ENCODE measurements at regions not wholly inside any gene's neighbourhood (a gene's known extent, or its start where the extent isn't known, plus 50 kb on each side); places are given as distances from the start of the nearest gene placed in this dataset.

DNA sequence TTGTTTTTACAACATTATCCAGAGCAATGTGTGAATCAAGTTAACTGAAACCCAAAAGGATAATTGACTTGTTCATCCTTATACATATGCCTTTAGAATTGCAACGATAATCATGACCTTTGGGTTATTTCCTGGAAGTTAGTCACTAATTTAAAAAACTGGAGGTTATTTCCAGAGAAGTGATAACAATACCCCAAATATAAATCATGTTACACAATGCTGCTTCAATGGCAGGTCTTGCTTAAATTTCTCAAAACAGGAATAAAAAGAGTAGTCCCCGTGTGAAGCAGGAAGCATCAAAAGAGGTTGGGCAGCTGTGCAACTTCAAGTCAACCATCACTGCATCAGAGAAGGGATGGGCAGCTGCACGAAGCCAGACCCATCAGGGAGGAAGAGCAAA lies 134.4 kb downstream of the EFNB2 start:
- Mint-ChIP-seq H3K9me3 (no peaks in the 10 kb centered on the region), H3K4me1 (no peaks in the 10 kb centered on the region), H3K27me3 (peaks cover 0 to 8% of the 10 kb centered on the region in 2 donors), H3K4me3 (no peak overlapping the region), H3K36me3 (no peaks in the 10 kb centered on the region), H3K27ac (no peak overlapping the region)
- ATAC-seq (replicated peaks) (no peak), DNase-seq (no peak)

DNA sequence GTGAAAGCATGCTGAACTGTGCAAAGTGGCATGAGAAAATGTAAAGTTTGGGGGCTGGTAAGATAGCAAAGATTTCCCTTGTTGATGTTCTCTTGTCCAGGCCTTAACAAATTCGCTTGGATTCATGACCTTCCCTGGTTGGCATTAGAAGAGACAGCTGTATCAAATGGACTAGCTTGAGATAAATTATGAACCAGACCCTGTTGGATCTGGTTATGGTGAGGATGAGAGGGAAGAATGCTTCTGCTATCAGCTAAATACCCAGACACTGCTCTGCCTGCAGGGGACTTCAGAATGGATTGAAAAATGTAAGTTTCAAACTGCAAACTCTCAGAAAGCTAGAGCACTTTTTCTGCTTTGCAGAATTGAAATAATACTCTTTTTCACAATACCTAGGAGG lies 135.2 kb downstream of the EFNB2 start:
- no peak overlapping the region for H3K27ac Mint-ChIP-seq
- peaks cover 0 to 8% of the 10 kb centered on the region in 2 donors for H3K27me3 Mint-ChIP-seq
- no peak for DNase-seq
- H3K36me3 Mint-ChIP-seq = no peaks in the 10 kb centered on the region
- no peaks in the 10 kb centered on the region for H3K4me1 Mint-ChIP-seq
- no peak overlapping the region for H3K4me3 Mint-ChIP-seq
- H3K9me3 Mint-ChIP-seq = no peaks in the 10 kb centered on the region
- no peak for ATAC-seq (replicated peaks)

DNA sequence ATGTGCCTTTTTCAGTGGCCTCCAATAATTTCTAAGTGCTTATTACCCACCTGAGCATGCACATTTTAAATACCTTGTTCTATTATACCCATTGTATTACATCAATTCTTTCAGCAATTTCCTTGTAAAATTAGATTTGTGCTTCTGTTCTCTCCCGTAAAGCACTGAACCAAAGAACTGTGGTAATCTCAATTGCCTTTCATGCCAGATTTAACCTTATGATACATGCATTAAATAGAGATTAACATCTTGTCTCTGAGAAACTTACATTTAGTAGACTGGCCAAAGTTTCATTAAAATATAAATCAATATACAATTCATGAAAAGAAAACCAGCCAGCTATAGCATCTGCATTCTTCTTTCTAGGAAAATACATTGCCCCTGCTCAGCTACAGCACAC lies 137.2 kb downstream of the EFNB2 start:
- Mint-ChIP-seq H3K9me3 (no peaks in the 10 kb centered on the region), H3K27ac (no peak overlapping the region), H3K4me3 (no peak overlapping the region), H3K36me3 (no peaks in the 10 kb centered on the region), H3K4me1 (no peaks in the 10 kb centered on the region), H3K27me3 (peaks cover 0 to 8% of the 10 kb centered on the region in 2 donors)
- ATAC-seq (replicated peaks) (no peak), DNase-seq (no peak)

DNA sequence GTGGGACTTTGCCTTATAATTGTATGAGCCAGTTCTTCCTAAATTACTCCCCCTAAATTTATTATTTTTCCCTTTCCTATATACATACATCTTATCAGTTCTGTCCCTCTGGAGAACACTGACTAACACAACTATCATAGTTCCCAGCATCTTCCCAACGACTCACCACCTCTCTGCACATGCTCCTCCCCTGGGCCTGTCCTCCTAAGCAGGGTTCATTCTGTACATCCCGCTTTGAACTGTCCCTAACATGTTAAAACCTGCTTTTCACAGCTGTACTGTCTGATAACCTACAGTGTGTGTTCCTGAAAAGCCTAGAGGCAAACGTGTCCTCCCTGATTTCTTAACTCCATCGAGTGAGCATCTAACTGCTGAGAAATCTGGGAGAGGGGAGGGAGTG lies 141.7 kb downstream of the EFNB2 start:
- ATAC-seq (replicated peaks) = no peak
- no peaks in the 10 kb centered on the region for H3K36me3 Mint-ChIP-seq
- H3K9me3 Mint-ChIP-seq = peaks cover 0 to 3% of the 10 kb centered on the region in 2 donors
- H3K27me3 Mint-ChIP-seq = no peaks in the 10 kb centered on the region
- no peaks in the 10 kb centered on the region for H3K4me1 Mint-ChIP-seq
- DNase-seq = no peak
- H3K4me3 Mint-ChIP-seq = no peak overlapping the region
- no peak overlapping the region for H3K27ac Mint-ChIP-seq

DNA sequence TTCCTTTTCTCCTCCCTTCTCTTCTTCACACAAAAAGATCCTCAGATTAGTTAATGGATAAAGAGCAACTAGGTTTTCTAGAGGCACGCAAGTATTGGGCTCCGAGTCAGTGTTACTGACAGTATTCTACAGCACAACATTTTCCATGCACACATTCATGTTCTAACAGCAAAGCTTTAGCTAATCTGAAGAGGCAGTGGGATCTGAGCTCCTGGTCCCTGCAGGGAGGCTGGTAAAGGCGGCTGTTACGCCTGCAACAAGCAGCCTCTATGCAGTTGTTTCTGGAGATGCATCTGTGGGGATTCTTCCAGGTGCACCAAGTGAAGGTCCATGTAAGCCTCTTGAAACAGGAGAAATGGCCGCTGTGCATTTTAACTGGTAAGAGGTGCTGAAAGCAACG lies 143.8 kb downstream of the EFNB2 start:
- H3K27ac Mint-ChIP-seq = no peak overlapping the region
- DNase-seq (no peak), ATAC-seq (replicated peaks) (no peak)
- no peak overlapping the region for H3K4me3 Mint-ChIP-seq
- H3K27me3 Mint-ChIP-seq = no peaks in the 10 kb centered on the region
- no peaks in the 10 kb centered on the region for H3K36me3 Mint-ChIP-seq
- peaks cover 0 to 3% of the 10 kb centered on the region in 2 donors for H3K9me3 Mint-ChIP-seq
- H3K4me1 Mint-ChIP-seq = no peaks in the 10 kb centered on the region

DNA sequence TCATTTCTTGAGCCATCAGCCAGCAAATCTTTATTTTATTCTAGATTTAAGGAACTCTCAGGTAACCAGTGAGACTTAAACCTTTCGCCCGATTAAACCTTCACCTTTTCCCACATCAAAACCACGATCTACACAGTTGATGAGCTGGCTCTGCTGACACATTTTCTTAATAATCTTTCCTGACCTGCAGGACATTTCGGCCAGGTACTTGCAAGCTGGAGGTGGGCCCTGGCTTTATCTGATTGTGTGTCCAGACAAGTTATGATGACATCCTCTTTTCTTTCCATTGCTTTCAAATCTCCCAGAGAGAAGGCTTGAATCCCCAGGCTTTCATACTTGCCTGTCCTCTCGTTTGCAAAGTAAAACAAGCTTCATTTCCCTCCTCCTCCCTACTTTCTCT lies 144.2 kb downstream of the EFNB2 start:
- Mint-ChIP-seq H3K4me3 (no peak overlapping the region), H3K27me3 (no peaks in the 10 kb centered on the region), H3K36me3 (no peaks in the 10 kb centered on the region), H3K4me1 (no peaks in the 10 kb centered on the region), H3K9me3 (peaks cover 0 to 3% of the 10 kb centered on the region in 2 donors), H3K27ac (no peak overlapping the region)
- ATAC-seq (replicated peaks) (no peak), DNase-seq (no peak)

DNA sequence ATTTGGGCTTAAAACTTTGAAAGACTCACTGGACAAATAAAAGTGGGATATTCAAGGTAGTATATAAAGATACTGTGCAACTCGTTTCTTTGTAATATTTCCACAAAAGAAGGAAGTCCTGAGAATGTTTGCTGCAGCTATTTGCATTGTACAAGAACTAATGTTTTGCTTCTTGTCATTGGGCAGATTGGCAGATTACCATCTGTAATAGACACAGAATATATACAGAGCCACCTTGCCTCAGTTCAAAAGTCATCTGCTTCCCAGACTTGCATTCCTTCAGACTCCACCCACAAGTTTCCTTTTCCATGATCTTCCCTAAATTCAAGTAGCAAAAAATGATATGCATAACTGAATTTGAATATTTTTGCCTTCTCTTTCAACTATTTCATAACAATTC lies 145.1 kb downstream of the EFNB2 start:
- Mint-ChIP-seq H3K9me3 (peaks cover 0 to 3% of the 10 kb centered on the region in 2 donors), H3K27me3 (no peaks in the 10 kb centered on the region), H3K4me3 (no peak overlapping the region), H3K27ac (no peak overlapping the region), H3K36me3 (no peaks in the 10 kb centered on the region), H3K4me1 (no peaks in the 10 kb centered on the region)
- DNase-seq (no peak), ATAC-seq (replicated peaks) (no peak)

DNA sequence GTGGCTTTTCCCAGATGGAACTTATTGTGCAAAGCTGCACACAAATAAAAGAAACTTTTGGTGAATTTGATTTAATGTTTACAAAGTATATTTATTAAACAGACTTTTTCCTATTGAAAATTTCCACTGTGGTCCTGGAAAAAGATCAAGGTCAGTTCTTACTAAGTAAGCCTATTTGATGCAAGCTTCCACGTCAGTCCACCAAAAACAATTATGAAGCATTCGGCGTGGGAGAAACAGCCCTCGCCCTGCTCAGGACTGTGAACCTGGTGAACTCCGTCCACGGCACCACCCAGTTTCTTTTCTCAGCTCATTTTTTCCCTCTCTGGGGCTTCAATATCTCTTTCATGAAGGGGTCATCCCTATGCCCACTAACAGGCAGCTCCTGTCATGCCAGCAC lies 149.8 kb downstream of the EFNB2 start:
- H3K4me3 Mint-ChIP-seq = no peak overlapping the region
- no peak for DNase-seq
- no peaks in the 10 kb centered on the region for H3K4me1 Mint-ChIP-seq
- ATAC-seq (replicated peaks) = no peak
- H3K27ac Mint-ChIP-seq = no peak overlapping the region
- no peaks in the 10 kb centered on the region for H3K36me3 Mint-ChIP-seq
- no peaks in the 10 kb centered on the region for H3K27me3 Mint-ChIP-seq
- no peaks in the 10 kb centered on the region for H3K9me3 Mint-ChIP-seq

DNA sequence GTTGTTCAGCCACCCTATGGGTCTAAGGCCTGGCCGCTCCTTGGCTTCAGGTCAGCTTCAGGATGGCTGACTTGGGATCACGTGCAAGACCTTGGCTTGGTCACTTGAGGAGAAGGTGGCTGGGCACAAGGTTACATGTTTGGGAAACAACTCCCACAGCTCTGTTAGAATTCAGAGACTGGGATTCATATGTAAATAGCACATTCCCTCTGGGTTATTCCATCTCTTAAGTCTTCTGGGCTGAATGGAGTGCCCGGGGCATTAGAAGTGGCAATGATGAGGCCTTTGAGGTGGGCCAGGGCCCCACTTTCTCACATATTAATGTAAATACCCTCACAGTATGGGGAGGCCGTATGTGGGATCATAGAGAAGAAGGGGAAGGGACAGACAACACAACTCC lies 150.9 kb downstream of the EFNB2 start:
- Mint-ChIP-seq H3K27me3 (no peaks in the 10 kb centered on the region), H3K9me3 (no peaks in the 10 kb centered on the region), H3K4me3 (no peak overlapping the region), H3K27ac (no peak overlapping the region), H3K36me3 (no peaks in the 10 kb centered on the region), H3K4me1 (no peaks in the 10 kb centered on the region)
- DNase-seq (no peak), ATAC-seq (replicated peaks) (no peak)

DNA sequence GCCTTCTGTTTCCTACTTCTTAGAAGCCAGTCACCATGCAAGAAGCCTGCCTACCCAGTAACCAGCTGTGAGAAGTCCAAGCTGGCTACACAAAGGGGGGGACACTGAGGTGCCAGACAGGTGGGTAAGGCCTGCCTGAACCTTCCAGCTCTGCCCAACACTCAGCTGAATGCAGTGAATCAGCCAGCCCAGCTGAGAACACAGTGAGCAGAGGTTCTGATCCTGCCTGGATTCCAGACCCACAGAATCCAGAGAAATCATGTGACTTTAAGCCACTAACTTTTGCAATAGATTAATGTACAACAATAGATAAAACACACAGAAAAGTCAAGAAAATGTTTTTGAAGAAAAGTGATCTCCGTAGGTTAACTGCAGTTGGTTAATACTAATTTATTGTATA lies 151.7 kb downstream of the EFNB2 start:
- Mint-ChIP-seq H3K27me3 (no peaks in the 10 kb centered on the region), H3K9me3 (no peaks in the 10 kb centered on the region), H3K4me1 (no peaks in the 10 kb centered on the region), H3K36me3 (no peaks in the 10 kb centered on the region), H3K27ac (no peak overlapping the region), H3K4me3 (no peak overlapping the region)
- ATAC-seq (replicated peaks) (no peak), DNase-seq (no peak)

DNA sequence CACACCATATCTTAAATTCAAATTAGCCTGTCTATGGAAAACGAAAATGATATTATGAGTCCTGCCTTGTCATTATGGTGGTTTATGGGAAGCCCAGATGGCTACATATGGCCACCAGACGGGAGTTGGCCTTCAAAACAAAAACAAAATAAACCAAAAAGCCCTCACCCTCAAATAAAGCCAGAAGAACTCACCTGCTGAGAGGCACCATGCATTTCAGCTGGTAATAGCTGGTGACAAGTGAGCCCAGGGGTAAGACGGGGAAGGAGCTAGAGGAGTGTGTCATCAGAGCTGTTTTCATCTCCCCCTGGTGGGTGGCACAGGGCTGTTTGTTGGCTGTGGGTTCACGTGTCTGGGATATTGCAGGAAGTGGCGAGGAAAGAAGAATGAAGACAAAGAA lies 152.9 kb downstream of the EFNB2 start:
- Mint-ChIP-seq H3K4me1 (no peaks in the 10 kb centered on the region), H3K36me3 (no peaks in the 10 kb centered on the region), H3K4me3 (no peak overlapping the region), H3K27me3 (no peaks in the 10 kb centered on the region), H3K9me3 (no peaks in the 10 kb centered on the region), H3K27ac (no peak overlapping the region)
- ATAC-seq (replicated peaks) (no peak), DNase-seq (no peak)

DNA sequence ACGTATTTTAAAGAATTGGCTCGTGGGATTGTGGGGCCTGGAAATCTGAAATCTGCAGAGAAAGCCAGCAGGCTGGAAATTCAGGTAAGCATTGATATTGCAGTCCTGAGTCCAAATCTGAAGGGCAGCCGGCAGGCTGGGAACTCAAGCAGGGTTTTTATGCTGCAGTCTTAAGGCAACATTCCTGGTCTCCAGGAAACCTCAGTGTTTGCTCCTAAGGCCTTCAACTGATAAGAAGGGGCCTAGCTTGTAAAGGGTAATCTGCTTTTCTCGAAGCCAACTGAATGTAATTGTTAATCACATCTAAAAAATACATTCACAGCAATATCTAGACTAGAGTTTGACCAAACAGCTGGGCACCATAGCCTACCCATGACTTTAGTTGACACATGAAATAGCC lies 154.4 kb downstream of the EFNB2 start:
- no peaks in the 10 kb centered on the region for H3K36me3 Mint-ChIP-seq
- H3K4me3 Mint-ChIP-seq = no peak overlapping the region
- no peaks in the 10 kb centered on the region for H3K9me3 Mint-ChIP-seq
- no peak overlapping the region for H3K27ac Mint-ChIP-seq
- no peak for DNase-seq
- peaks cover 0 to 8% of the 10 kb centered on the region in 2 donors for H3K27me3 Mint-ChIP-seq
- H3K4me1 Mint-ChIP-seq = no peaks in the 10 kb centered on the region
- no peak for ATAC-seq (replicated peaks)

DNA sequence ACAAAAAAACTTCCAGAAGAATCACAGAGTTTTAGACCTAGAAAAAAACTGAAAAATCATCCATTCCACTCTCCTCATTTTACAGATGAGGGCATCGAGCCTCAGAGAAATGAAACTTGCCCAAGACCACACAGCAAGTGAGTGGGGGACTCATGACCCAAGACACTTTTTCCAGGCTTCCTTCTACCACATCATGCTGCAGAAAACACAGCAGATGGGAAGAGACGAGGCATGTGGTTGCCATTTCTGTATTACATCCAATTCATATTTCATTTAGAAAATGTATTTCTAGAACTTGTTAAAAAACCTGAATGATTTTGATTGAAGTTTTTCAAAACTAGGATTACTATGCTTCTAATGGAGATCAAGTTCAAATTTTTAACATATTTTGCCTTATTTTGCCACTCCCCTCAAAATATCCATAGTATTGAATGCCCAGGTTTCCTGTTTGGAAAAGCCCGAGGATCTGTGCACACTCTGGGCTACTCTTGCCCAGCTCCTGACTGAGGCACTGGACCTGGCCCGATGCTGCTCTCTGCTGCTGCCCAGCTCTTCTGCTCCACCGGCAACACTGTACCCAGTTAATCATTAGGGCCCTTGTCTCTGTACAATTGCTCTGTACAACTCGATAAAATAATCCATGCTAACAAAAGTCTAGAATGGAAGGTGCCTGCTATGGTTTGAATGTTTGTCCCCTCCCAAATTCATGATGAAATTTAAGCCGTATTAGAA lies 157.4 kb downstream of the EFNB2 start:
- Mint-ChIP-seq H3K27ac (no peak overlapping the region), H3K9me3 (no peaks in the 10 kb centered on the region), H3K4me3 (no peak overlapping the region), H3K4me1 (peaks cover 12 to 13% of the 10 kb centered on the region in 2 donors), H3K27me3 (peaks cover 6 to 8% of the 10 kb centered on the region in 2 donors), H3K36me3 (no peaks in the 10 kb centered on the region)
- no peak for ATAC-seq (replicated peaks)
- DNase-seq = no peak

DNA sequence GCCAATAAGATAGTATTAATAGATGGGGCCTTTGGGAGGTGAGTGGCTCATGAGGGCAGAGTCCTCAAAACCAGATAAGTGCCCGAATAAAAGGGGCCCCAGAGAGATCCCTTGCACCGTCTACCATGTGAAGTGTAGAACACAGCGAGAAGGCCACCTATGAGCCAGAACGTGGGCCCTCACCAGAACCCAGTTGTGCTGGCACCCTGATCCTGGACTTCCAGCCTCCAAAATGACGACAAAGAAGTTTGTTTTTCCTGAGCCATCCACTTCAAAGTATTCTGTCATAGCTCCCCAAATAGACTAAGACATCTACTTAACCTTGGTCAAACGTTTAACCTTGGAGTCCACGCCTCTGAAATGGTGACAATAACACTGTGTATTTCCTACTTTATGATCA lies 158.1 kb downstream of the EFNB2 start:
- no peak for DNase-seq
- peaks cover 12 to 14% of the 10 kb centered on the region in 2 donors for H3K4me1 Mint-ChIP-seq
- H3K4me3 Mint-ChIP-seq = no peak overlapping the region
- no peaks in the 10 kb centered on the region for H3K9me3 Mint-ChIP-seq
- H3K36me3 Mint-ChIP-seq = no peaks in the 10 kb centered on the region
- H3K27ac Mint-ChIP-seq = no peak overlapping the region
- no peak for ATAC-seq (replicated peaks)
- H3K27me3 Mint-ChIP-seq = peaks cover 6 to 8% of the 10 kb centered on the region in 2 donors

DNA sequence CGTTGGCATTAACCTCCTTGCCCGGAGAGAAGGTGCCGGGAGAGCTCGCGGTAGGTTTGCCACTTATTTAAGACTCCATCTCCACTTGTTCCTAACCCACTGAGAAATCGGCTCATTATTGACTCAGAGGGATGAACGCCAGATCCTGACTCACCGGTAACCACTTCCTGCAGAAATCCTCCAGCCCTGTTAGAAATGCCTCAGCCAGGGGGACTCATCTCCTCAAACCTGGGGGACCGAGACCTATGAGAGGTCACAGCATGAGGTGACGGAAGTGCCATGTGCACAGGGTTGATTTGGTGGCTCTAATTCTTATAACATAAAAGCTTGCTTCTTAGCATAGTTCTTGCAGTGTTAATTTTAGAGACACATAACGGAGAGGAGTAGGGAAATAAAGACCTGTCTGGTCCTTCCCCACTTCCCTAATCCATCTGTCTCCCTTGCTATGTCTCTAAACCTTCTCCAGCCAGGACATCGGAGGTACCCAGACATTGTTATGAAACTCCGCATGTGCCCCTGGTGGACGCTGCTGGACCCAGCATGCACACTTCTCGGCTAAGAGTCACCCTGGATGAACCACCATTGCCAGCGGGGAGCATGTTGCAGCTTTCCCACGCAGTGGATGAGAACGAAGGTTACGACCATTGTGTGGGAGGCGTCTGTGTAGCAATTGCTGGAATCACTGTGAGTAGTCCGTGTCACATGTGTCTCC lies 158.9 kb downstream of the EFNB2 start:
- no peak for ATAC-seq (replicated peaks)

More for the DNA sequence above, 158.9 kb downstream of the EFNB2 start:
- no peak overlapping the region for H3K4me3 Mint-ChIP-seq
- H3K36me3 Mint-ChIP-seq = no peaks in the 10 kb centered on the region
- DNase-seq = no peak
- H3K27ac Mint-ChIP-seq = no peak overlapping the region
- H3K27me3 Mint-ChIP-seq = peaks cover 6 to 8% of the 10 kb centered on the region in 2 donors
- peaks cover 13 to 14% of the 10 kb centered on the region in 2 donors for H3K4me1 Mint-ChIP-seq
- H3K9me3 Mint-ChIP-seq = no peaks in the 10 kb centered on the region
